Hypothalamus (tissue), 51 donors: ENCODE measurements at regions not wholly inside any gene's neighbourhood (a gene's known extent, or its start where the extent isn't known, plus 50 kb on each side); places are given as distances from the start of the nearest gene placed in this dataset.
"Not testable (repeated sequence)": the region's sequence is repeated elsewhere in the genome, so short reads cannot be mapped to it uniquely, and the experiment has no call there.

Experiments
- DNase-seq, 51 donors: peaks; one replicate each; lab custom pipeline; 2025; lab: John Stamatoyannopoulos, UW

DNA sequence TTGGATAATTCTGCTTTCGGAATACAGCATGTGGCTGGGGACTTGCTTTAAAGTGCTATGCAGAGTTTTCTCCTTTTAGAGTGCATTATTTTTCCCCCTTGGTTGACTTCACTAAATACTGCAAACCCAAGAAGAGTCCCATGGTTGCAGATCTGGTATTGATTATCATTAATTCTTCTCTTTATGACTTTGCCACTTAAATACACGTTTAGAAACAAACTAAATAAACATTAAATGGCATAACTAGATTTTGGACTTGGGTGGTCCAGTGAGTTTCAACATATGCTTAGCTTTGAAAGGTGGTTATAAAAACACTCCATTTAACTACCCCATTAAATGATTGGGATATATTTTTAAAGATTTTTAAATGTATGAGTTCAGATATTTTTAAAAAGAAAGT lies 279.2 kb downstream of the SOX4 start:
- DNase-seq, result no peak

DNA sequence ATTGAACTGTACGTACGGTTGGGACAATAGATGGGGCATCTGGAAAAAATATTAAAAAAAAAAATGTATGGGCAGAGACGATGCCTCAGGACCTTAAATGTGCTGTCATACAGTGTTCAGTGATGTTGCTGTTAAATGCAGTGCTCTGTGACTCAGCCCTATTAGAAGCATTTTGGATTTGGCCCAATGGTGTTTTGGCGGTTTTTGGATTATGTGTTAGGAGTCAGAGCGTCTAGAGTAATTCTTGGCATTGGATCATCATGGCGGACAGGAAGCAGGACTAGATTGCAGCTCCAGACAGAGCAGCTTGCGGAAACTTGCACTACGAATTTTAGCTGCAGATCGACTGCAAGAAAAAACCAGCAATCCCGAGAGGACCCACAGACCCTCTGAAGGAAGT lies 280.0 kb downstream of the SOX4 start:
- no peak for DNase-seq

DNA sequence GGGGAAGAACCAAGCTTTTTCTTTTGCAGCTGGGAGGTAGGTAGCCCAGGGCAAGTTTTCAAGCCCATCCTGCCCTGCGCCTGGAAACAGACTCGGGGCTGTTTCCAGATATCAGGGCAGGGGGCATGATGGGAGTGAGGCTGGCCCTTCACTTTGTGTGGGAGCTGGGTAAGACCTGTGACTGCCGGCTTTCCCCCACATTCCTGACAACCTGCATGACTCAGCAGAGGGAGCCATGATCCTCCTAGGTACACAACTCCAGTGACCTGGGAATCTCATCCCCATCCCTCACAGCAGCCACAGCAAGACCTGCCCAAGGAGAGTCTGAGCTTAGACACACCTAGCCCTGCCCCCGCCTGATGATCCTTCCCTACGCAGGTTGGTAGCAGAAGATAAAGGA lies 280.8 kb downstream of the SOX4 start:
- DNase-seq, result no peak

DNA sequence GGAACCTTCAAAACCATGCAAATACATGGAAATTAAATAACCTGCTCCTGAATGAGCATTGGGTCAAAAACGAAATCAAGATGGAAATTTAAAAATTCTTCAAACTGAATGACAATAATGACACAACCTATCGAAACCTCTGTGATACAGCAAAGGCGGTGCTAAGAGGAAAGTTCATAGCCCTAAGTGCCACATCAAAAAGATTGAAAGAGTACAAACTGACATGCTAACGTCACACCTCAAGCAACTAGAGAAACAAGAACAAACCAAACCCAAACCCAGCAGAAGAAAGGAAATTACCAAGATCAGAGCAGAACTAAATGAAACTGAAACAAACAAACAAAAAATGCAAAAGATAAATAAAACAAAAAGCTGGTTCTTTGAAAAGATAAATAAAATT lies 283.5 kb downstream of the SOX4 start:
- not testable (repeated sequence) for DNase-seq

DNA sequence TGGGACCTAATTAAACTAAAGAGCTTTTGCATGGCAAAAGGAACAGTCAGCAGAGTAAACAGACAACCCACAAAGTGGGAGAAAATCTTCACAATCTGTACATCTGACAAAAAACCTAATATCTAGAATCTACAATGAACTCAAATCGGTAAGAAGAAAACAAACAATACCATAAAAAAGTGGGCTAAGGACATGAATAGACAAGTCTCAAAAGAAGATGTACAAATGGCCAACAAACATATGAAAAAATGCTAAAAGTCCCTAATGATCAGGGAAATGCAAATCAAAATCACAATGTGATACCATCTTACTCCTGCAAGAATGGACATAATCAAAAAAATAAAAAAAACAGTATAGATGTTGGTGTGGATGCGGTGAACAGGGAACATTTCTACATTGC lies 286.7 kb downstream of the SOX4 start:
- not testable (repeated sequence) for DNase-seq

DNA sequence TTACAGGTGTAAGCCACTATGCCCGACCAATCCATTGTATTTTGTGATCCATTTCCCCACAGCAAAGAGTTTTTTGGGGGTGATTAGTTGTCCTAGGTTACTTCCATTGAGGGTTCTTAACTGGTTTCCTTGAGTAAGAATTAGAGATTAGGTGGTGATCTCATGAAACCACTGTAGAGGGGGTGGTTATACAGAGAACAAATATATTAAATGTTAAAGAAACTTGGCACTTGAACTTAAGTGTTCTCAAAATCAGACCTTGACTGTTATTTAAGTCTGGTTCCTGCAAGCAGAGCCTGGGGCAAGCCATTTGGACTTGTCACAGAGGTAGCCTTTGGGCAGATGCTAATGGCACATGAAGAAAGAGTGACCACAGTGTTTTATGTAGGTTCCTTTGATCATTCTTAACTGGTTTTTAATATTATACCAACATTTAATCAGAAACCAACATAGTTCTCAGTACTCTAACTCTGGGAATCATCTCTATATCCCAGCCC lies 288.5 kb downstream of the SOX4 start:
- DNase-seq, result no peak

DNA sequence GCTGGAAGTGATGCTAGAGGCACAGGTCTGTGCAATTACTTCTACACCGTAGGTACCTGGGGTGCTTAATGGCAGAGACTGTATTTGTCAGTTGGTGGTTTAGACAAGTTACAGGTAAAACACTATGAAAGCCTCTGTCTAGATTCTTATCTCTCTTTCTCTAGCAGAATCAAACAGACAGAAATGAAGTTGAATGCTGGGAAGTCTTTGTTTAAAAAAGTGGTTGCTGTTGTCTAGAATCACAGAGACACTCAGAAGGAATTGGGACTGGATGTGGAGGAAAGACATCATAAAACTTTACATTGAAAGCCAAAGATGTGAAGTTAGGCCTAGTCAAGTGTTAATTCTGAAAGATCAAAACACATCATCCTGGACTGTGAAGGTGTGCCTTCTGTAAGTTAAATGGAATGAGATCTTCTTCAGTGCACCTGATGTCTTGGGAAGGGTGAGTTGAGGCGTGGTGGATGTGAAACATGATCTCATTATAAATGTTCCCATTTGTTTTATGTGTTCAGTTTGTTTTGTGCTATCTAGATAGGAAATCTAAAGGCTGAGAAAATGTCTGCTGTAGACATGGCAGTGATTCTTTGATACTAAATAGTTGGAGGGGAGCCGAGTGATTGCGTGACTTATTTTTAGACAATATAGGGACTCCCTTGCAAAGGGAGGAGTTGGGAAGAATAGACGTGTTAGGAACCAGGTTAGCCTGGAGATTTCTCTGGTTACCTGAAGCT lies 290.2 kb downstream of the SOX4 start:
- no peak for DNase-seq

DNA sequence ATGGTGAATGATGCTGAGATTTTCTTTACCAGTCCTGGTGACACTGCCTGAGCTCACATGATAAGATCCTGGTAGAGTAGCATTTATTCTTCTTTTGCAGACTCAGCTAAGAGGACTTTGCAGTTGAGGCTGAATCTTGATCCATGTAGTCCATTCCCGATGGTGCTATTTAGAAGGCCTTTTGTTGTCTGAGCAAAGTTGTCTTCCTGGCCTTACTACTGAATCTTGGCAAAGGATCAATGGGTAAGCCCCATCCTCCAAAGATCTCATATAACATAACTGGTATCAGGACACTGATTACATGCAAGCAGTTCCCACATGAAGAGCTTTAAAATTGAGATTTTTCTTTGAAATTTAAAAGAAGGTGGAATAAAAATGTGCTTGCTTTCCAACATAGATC lies 291.6 kb downstream of the SOX4 start:
- DNase-seq, result no peak

DNA sequence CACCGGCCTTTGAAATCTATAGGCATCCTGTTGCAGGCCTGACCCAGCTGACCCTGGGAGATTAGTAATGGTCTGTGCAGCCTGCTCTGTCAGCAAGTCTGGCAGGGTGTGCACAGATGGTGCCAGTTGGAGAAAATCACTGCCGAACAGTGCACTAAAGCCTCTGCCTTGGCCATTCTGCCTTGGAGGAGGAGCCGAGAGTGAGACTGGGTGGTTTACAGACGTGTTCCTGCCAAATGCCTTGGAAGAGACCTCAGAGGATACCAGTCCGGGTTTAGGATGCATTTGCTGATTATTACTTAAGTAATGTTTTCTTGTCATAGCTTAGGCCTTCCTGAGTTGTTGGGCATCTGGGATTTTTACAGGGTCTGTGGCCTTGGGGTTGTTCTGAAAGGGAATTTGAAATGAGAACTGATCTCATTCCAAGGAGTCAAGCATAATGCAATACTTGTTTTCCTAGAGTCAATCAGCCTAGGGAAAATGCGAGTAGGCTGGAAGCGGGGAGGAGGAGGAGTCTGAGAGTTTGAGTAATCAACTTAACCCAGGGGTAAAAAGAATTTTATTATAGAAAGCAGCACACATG lies 292.1 kb downstream of the SOX4 start:
- DNase-seq, result peak in 40 of 51 donors; percentile 2 to 67 (median 30)

DNA sequence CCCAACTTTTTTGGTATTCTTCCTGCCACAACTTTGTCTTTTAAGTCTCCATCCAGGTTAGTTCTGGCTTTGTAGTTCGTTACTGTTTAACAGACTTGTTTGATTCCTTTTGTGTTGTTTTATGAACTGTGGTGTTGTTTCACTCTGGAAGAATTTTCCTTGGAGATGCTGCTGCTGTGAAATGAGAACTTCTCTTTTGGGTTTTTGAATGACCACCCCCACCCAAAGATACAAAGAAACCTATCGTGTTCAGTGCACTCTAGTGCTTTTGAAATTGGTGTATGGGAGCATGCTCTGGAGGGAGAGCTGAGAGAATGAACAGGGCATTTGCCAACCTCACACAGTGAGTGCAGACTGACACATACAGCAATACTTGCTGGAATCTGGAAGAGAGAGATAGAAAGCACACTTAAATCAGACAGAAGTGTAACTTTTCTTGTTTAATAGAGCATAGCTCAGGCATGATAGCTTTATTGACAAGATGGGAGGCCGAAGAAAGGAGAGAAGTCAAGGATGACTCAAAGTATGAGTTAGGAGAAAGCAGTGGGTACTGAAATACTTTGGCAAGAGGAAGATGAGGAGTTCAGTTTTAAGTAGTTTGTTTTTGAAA lies 293.1 kb downstream of the SOX4 start:
- DNase-seq, result peak in 1 of 51 donors; percentile 3

DNA sequence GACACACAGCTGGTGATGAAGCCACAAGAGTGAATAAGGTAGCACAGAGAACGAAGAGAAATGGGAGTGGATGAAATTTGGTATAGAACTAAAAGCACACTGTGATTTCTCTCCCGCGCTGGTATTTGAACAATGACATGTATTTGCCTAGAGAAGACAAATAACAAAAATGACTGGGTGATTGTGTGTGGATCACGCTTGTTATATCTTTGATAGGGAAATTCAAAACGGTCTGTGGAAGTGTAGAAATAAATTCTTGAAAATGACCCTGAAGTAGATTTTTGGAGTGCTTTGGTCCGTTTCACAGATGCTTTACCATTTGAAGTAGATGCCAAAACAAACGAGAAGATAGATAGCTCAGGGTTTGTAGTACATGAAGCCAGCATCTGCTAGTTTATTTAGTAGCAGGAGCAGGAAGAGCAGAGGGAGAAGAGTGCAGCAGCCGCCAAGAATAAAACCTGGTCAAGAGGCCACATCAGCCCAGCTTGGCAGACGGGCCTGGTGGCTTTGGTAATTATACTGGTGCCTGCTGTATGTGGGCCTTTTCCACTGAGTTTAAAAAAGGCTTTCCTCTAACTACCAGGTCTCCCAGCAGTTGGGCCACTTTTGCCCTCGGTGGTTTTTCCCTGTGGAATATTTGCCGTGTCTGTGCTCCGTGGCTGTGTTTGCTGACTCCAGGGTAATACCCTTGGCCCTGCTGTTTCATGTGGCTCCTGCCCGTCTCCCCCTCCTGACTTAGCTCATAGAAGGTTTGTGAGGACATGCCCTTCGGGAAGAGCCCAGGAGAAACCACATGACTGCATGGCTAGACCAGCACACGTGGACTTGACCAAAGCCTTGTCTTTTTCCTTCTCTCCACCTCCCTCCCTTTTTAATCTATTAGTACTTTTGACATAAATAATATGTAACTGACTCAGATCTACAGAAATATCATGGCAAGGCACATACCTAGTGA lies 294.0 kb downstream of the SOX4 start:
- DNase-seq, result peak in 3 of 51 donors; percentile 0 to 3 (median 1)

DNA sequence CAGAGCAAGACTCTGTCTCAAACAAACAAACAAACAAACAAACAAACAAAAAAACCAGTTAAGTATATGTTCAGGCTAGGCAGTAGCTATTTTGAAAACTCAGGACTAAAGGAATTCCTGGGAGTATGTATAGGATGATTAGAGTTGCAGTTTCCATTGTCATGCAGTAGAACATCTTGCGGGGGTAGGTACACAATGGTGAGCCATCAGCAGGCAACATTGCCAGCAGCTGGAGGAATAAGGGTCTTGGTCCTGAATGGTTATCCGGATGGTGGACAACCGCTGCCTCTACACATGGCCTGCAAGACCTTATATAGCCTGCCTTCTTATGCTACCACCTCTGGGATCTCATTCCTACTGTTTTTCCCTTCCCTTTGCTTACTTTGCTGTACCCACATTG lies 297.5 kb downstream of the SOX4 start:
- no peak for DNase-seq

DNA sequence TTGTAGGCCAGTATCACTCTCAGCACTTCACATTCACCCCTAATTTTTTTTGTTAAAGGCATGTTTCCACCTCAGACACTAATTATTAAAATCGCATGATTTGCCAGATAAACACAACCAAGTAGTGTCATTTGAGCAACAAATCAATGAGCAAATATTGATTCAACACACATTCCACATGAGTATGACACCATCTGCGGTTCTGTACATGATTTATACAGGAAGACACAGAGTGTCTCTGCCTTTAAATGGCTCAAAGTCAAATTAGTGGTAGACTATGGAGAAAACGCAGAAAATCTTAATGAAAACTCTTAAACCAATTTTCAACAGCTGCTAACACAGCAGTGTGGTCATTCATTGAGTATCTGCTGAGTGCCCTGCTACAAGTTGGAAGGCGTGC lies 300.2 kb downstream of the SOX4 start:
- no peak for DNase-seq

DNA sequence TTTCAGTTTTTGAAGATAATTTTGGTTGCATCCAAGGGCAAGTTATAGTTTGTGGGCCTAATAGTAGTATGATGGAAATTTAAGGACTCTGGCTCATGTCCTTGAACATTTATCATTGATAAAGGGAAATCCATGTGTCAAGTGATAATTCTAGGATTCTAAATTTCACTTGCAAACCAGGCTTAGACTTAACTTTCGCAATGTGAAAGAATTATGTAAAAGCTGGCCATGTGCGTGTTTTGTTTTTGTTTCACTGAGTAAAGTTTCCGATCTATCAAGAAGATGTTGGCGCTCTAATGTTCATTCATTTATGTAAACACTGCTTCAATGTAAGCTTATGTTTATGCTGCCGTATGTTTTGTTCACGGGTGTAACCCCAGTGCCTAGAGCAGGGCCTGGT lies 302.0 kb downstream of the SOX4 start:
- DNase-seq, result no peak

DNA sequence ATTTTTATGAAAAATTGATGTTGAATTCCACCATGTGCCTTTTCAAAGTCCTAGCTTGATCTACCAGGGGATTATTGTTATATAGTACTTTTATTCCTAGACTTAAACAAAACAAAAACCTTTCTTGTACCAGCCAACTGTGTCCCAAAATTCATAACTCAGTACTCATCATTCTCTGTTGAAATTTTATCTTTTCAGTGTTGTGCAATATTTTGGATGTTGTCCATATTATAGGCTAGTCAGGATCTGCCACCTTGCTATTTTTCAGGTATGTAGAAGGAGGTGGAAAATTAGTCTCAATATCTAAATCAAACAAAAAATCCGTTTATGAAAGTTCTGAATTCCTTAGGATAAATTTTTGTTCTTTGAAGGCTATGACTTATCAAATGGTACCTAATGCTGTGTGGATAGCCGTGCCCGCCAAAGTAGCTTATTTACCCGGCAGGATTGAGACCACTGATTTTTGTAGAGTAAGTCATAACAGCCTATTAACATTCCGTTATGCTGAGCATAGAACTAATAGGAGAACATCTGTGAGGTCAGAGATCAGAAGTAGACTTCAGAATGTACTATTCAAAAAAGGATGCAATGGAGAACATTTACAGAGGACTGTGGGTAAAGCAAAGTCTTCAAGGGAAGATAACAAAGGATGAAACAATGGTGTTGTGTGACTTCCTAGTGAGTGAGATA lies 304.7 kb downstream of the SOX4 start:
- no peak for DNase-seq

DNA sequence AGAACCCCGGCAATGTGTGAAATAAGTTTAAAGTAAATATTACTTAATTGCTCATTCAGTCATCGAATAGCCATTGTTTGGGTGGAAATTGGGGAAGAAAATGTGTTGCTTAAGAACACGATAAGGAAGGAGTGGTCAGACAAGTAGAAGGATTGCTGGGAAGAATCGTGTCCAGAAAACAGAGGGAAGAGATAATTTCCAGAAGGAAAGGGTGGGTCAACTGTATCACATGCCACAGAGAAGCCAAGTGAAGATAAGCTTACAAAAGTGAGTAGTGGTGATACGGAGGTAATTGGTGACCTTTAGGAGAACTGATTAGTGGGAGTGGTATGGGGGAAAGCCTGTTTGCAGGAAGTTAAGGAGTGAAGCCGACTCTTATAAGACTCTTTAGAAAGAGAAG lies 306.2 kb downstream of the SOX4 start:
- no peak for DNase-seq

DNA sequence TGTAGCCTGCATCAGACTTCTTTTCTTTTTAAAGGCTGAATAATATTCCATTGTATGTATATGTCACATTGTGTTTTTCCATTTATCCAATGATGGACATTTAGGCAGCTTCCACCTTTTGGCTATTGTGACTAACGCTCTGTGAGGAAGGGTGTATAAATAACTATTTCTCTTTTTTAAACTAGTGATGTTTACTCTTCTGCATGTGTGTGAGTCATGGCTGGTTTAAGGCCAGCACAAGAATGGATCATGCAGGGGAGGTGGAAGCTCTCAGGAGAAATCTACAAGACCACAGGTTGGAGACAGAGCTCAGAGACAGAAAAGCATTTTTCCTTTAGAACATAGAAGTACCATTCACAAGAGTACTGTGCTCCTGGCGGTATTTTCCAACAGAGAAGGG lies 307.2 kb downstream of the SOX4 start:
- DNase-seq, result no peak

DNA sequence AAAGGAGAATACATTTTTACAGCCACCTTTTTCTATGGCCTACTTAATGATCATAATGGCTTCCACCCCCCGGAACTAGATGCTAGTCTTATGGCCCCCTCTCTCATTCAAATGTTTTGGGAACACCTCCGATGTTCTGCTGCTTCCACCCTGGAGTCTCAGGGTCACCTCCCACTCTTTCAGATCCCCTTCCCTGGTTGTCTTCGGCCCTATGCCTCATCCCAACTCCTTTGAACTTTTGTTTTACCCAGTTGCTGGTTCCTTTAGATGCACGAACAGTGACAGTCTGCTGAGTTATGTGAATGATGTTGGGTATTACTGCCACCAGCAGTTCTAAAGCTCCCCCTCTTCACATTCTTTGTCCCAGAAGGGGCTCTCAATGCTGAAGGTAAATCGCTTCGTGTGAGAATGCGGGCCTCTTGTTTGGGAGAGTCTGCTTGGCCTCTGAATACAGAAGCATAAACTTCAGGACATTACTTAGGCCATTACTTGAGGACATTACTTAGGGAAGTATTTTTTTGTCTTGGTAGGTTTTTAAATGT lies 309.1 kb downstream of the SOX4 start:
- no peak for DNase-seq

DNA sequence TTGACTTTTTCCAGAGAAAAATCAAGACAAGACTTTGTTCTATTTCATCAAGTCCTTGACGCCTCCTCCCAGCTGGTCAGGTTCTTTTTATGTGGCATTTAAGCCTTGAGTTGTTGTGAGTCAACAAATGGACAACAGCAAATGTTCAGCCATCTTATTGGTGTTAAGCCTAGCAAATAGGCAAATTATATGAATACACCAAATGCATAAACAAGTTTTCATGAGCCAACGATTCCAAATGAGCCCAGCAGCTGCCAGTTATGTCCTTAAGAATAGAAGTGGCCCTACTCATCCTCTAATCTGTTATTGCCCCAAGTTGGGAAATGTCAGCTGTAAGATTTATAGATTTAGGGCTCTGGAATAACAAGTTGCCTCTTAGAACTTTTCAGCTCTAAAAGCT lies 312.0 kb downstream of the SOX4 start:
- DNase-seq, result no peak

DNA sequence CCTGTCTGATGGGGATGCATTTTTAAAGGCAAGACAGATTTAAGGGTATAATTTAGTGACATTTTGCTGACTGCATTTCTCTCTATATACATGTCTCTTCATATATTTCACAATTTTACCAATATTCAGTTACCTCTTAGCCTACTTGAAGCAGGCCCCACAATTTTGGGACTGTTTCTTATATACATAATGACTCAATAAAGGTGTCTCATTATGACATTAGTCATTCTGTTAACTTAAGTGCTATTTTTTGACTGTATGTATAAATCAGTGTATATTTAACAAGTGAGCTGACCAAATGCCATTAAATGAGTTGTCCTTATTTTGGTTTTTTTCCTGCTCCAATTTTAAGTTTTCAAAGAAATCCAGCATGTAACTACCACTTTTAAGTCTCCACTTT lies 313.3 kb downstream of the SOX4 start:
- no peak for DNase-seq
